ACC112 (cell line): ENCODE measurements at regions not wholly inside any gene's neighbourhood (a gene's known extent, or its start where the extent isn't known, plus 50 kb on each side); places are given as distances from the start of the nearest gene placed in this dataset.

ENCODE experiments used
- H2AFZ ChIP-seq: fragments of 200-600 bp; sonication (generic); one replicate; pipeline ENCODE4 v1.6.0; 2017; ENCODE audit warnings: antibody characterized with exemption, low read length; ENCODE audit not compliant: unreplicated experiment
- H3K27ac ChIP-seq: fragments of 200-600 bp; sonication (generic); 2 replicates; pipeline ENCODE4 v1.5.1; 2014; ENCODE audit warnings: low read depth, mild to moderate bottlenecking, antibody characterized with exemption, low read length, moderate library complexity
- H3K27me3 ChIP-seq: fragments of 200-600 bp; sonication (generic); 2 replicates; pipeline ENCODE4 v1.6.1; 2014; ENCODE audit warnings: mild to moderate bottlenecking, antibody characterized with exemption, low read length, moderate library complexity, mixed read lengths; ENCODE audit not compliant: insufficient read depth
- H3K36me3 ChIP-seq: fragments of 200-600 bp; sonication (generic); 2 replicates; pipeline ENCODE4 v1.6.1; 2016; ENCODE audit warnings: mild to moderate bottlenecking, antibody characterized with exemption, low read length, moderate library complexity, mixed read lengths; ENCODE audit not compliant: insufficient read depth
- H3K4me1 ChIP-seq: fragments of 200-600 bp; sonication (generic); one replicate; pipeline ENCODE4 v1.6.1; 2016; ENCODE audit warnings: low read length, mixed read lengths; ENCODE audit not compliant: insufficient read depth, unreplicated experiment, control insufficient read depth
- H3K4me3 ChIP-seq: fragments of 200-600 bp; sonication (generic); 2 replicates; pipeline ENCODE4 v1.5.1; 2014; ENCODE audit warnings: mild to moderate bottlenecking, low read depth, low read length
- H3K79me2 ChIP-seq: fragments of 200-600 bp; sonication (generic); one replicate; pipeline ENCODE4 v1.6.0; 2016; ENCODE audit warnings: low read length; ENCODE audit not compliant: control insufficient read depth, unreplicated experiment, insufficient read depth

DNA sequence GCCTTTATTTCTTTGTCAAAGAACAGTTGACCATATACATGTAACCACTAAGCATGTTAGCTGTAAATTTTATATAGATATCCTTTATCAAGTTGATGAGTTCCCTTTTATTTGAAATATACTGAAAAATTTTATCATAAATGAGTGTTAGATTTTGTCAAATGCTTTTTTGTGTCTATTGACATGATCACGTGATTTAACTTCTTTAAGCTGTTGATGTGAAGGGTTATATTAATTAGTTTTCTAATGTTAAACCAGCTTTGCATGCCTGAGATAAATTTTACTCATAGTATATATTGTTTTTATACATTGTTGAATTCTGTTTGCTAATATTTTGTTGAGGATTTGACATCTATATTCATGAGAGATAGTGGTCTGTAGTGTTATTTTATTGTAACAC lies 241.9 kb upstream of the CDH20 start:
- no peak overlapping the region for H2AFZ ChIP-seq
- H3K4me3 ChIP-seq: no peak overlapping the region
- no peaks in the 10 kb centered on the region for H3K27me3 ChIP-seq
- H3K36me3 ChIP-seq: no peaks in the 10 kb centered on the region
- H3K27ac ChIP-seq: no peak overlapping the region
- no peaks in the 10 kb centered on the region for H3K4me1 ChIP-seq
- H3K79me2 ChIP-seq: no peaks in the 10 kb centered on the region

DNA sequence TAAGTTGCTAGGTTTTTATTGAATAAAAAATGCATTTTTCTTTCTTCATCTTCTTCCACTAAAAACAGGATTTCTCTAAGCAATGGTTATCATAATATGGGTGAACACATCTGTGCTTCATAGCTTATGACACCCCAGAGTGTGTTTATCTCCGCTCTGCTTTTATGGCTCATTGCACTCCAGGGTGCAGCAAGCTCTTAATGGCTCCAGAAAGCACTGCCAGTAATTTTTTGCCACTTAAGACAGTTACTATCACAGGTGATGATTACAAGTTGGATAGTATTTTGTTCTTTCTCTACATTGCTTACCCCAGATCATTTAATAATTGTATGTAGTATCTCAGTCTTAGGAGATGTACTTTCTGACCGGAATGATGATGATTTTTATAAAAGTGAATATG lies 239.3 kb upstream of the CDH20 start:
- H3K4me1 ChIP-seq: no peaks in the 10 kb centered on the region
- no peaks in the 10 kb centered on the region for H3K79me2 ChIP-seq
- no peak overlapping the region for H3K27ac ChIP-seq
- H2AFZ ChIP-seq: no peak overlapping the region
- peaks cover 3% of the 10 kb centered on the region; the same call in 1 of the 2 replicates for H3K27me3 ChIP-seq
- no peak overlapping the region for H3K4me3 ChIP-seq
- H3K36me3 ChIP-seq: no peaks in the 10 kb centered on the region

DNA sequence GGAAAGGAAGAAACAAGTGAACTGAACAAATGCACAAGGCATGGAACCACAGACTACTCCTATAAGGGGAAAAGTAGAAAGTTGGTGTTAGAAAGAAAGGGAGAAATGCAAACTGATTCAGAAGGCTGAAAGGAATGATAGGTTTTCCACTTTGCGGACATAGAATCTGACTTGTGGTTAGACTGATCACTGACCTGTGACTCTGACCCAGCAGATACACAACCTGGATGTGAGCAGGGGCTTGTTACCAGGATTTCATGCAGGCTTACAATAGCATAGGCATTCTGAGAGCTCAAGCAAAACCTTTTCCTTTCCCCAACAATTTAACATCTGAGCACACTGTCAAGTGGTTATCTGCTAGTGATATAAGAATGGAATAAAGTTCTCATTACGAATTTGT lies 237.0 kb upstream of the CDH20 start:
- no peak overlapping the region for H3K27ac ChIP-seq
- H3K4me1 ChIP-seq: no peaks in the 10 kb centered on the region
- H3K4me3 ChIP-seq: no peak overlapping the region
- no peak overlapping the region for H2AFZ ChIP-seq
- no peaks in the 10 kb centered on the region for H3K79me2 ChIP-seq
- H3K36me3 ChIP-seq: no peaks in the 10 kb centered on the region
- peaks cover 3% of the 10 kb centered on the region; the same call in 1 of the 2 replicates for H3K27me3 ChIP-seq

DNA sequence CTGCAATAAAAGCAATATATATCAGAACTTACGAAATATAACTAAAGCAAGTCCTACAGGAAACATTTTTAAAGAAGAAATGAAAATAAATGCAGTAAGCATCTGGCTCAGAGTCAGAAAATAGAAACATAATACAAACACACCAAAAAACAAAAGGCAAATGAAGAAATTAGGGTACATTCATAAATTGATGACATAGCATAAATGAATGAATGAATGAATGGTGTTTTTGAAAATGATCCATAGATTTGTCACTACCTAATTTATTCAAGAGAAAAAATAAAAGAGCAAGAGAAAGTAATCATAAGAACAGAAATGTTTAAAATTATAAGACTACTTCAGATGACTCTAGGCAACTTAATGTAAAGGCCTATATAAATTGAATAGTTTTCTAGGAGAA lies 226.1 kb upstream of the CDH20 start:
- Histone ChIP-seq H2AFZ (no peak overlapping the region), H3K27me3 (no peaks in the 10 kb centered on the region), H3K36me3 (no peaks in the 10 kb centered on the region), H3K79me2 (no peaks in the 10 kb centered on the region), H3K27ac (no peak overlapping the region), H3K4me3 (no peak overlapping the region), H3K4me1 (no peaks in the 10 kb centered on the region)

DNA sequence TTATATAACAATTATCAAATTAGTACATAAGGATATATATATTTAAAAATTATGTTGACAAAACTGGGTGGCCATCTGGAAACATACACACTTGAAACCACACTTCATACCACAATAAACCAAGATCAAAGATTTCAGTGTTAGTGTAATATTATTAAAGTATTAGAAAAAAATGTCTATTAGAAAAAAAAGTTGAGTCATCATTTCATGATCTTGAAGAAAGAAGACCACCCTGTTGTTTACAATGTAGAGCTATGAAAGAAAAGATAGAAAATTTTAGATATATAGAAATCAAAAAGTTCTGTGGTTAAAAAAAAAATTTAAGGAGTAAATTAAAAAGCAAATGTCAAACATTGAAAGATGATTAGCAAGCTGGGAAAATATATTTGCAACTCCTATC lies 224.5 kb upstream of the CDH20 start:
- H3K36me3 ChIP-seq: no peaks in the 10 kb centered on the region
- no peak overlapping the region for H3K4me3 ChIP-seq
- H3K27ac ChIP-seq: no peak overlapping the region
- no peaks in the 10 kb centered on the region for H3K79me2 ChIP-seq
- H3K27me3 ChIP-seq: no peaks in the 10 kb centered on the region
- H2AFZ ChIP-seq: no peak overlapping the region
- H3K4me1 ChIP-seq: no peaks in the 10 kb centered on the region

DNA sequence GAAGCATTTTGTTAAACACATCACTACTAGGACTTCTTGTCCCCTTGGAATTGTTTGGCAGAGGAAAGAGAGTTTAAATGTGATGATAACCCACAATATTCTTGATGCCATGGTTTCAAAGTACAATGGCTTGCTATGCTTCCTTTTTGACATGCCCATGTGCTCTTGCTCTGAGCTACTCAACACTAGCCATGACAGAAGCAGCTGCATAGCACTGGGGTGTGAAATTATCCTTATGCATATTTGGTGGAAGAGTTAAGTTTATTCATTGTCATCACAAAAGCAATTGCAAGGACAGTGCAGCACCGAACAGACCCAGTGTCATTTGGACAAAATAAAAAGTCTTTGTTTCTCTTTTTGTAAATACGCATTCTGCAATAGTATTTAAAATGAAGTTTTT lies 209.9 kb upstream of the CDH20 start:
- H3K79me2 ChIP-seq: no peaks in the 10 kb centered on the region
- H3K27ac ChIP-seq: no peak overlapping the region
- H3K27me3 ChIP-seq: peaks cover 9% of the 10 kb centered on the region
- no peak overlapping the region for H3K4me3 ChIP-seq
- no peaks in the 10 kb centered on the region for H3K4me1 ChIP-seq
- no peaks in the 10 kb centered on the region for H3K36me3 ChIP-seq
- no peak overlapping the region for H2AFZ ChIP-seq

DNA sequence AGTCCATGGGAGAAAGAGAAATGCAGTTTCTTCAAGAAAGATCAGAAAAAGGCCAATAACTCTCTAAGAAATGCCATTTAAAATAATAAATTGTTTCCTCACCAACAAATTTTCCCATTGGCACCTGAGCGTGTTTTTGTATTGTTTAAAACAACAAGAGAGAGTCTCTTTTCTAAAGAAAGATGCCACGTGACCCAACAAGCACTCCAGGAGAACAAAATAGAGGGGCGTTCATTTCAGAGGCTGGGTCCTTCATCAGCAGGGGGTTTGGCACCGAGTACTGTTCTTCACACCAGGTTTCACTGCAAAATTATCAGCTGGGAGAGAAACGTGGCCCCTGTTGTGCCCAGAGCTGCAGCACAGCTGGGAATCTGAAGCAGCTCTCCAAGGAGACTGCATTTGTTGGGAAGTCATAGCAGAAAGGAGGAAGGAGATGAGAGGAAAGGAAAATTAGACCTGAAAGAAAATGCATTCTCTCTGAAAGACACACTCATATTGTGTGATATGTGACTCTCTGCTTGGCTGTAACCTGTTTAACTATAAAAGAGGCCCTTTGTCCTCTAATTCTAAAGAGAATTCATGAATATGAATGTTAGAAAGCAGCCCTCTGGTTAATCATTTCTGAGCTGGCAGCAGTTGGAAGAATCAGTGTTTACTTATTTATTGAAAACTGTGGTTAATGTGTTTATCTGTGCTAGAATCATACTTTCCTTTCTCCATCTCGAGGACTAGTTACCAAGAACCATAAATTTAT lies 205.3 kb upstream of the CDH20 start:
- no peaks in the 10 kb centered on the region for H3K79me2 ChIP-seq
- H3K4me1 ChIP-seq: no peaks in the 10 kb centered on the region
- H3K4me3 ChIP-seq: no peak overlapping the region
- H3K27me3 ChIP-seq: peaks cover 9% of the 10 kb centered on the region; the same call in 1 of the 2 replicates
- H3K36me3 ChIP-seq: no peaks in the 10 kb centered on the region
- no peak overlapping the region for H2AFZ ChIP-seq
- H3K27ac ChIP-seq: no peak overlapping the region

DNA sequence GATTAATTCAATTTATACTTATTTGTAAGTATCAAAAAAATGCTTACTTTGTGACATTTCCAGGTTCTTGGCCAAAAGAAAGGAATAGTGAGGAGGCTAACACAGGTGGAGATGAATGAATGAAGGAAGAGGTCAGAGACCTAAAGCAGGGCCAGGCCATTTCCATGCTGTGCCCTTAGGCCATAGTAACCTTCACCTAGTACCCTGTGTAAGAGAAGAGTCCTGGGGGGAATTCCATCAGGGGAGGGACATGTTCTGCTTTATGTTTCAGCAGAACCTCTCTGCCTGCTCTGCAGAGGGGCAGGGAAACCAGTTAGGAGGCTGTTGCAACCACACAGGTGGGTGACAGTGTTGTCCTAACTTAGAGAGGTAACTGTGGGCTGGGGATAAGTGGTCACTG lies 204.2 kb upstream of the CDH20 start:
- no peaks in the 10 kb centered on the region for H3K79me2 ChIP-seq
- no peaks in the 10 kb centered on the region for H3K36me3 ChIP-seq
- no peaks in the 10 kb centered on the region for H3K4me1 ChIP-seq
- peaks cover 5% of the 10 kb centered on the region; the same call in 1 of the 2 replicates for H3K27me3 ChIP-seq
- no peak overlapping the region for H3K4me3 ChIP-seq
- H3K27ac ChIP-seq: no peak overlapping the region
- no peak overlapping the region for H2AFZ ChIP-seq

DNA sequence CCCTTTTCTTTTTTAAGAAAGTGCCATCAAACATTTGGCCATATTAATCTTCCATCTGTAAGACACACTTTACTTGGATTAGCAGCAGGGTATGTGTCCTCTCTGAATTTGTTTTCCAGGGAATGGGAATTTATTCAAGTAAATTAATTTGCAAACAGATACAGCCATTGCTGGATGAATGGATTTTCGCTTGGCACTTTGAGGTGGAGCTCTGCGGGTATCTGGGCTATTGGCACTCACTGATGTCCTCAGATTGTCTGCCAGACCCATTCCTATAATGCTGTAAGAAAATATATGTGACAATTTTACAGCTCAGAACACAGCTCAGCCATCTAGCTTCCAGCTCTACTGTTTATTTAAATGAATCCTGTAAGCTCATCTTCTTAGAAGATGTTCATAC lies 201.2 kb upstream of the CDH20 start:
- Histone ChIP-seq H2AFZ (no peak overlapping the region), H3K27me3 (peaks cover 5% of the 10 kb centered on the region; the same call in 1 of the 2 replicates), H3K4me3 (no peak overlapping the region), H3K4me1 (no peaks in the 10 kb centered on the region), H3K36me3 (no peaks in the 10 kb centered on the region), H3K27ac (no peak overlapping the region), H3K79me2 (no peaks in the 10 kb centered on the region)

DNA sequence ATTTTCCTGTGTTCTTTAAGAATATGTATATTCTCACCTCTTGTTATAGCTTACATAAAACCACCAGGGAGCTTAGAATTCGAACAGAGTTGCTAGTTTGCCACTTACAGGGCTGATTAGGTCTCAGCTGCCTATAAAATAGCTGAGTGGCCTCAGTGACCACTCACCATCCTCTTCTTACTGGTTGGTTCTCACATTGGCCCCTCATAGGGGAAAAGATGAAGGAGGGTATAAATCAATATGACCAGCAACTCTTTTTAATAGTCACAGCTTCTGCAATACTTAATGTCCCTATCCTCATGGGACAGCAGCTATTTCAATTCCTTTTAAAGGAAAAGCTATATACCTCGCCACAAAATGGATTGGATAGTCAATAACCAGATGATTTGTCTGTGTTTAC lies 199.4 kb upstream of the CDH20 start:
- Histone ChIP-seq H3K4me1 (no peaks in the 10 kb centered on the region), H3K79me2 (no peaks in the 10 kb centered on the region), H3K27me3 (peaks cover 5% of the 10 kb centered on the region; the same call in 1 of the 2 replicates), H3K36me3 (no peaks in the 10 kb centered on the region), H3K27ac (no peak overlapping the region), H2AFZ (no peak overlapping the region), H3K4me3 (no peak overlapping the region)

DNA sequence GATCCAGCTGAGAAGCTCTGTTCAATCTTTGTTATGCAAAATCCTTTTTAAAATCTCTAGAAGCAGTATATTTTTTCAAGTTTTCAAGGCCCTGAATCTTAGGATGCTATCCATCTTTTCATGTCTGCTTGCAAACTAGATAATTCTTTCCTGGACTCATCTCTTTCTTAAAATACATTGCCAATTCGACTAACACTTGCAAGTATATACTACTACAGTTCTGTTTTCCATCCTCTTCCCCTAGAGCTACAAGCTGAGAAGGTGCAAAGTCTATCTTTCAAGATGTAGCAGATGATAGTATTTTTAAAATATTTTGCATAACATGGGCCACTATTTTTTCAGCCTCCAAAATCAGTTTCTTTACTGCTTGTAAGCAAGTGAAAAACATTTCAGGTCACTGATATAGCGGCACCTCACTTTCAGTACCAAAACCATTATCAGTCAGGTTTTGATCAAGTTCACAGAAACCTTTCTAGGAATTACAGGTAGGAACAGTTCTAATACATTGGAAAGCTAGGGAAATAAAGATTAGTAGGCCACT lies 196.4 kb upstream of the CDH20 start:
- H2AFZ ChIP-seq: no peak overlapping the region
- no peaks in the 10 kb centered on the region for H3K79me2 ChIP-seq
- no peak overlapping the region for H3K4me3 ChIP-seq
- no peaks in the 10 kb centered on the region for H3K4me1 ChIP-seq
- H3K27ac ChIP-seq: no peak overlapping the region
- peaks cover 4% of the 10 kb centered on the region for H3K27me3 ChIP-seq
- H3K36me3 ChIP-seq: no peaks in the 10 kb centered on the region
